Stomach (tissue), 8 donors: ENCODE measurements at regions not wholly inside any gene's neighbourhood (a gene's known extent, or its start where the extent isn't known, plus 50 kb on each side); places are given as distances from the start of the nearest gene placed in this dataset.

Experiments
- DNase-seq, 2 donors: peaks; one replicate each; pipeline versions ENCODE4 v3.0.0 to v3.0.0-alpha.2; 2013 to 2019
- H3K27ac ChIP-seq, 5 donors: fragments of 200-600 bp in 4 of 5; sonication (generic) in 4 of 5; one replicate each; pipeline ENCODE4 v1.5.1; 2013 to 2019; ENCODE audit warnings: mild to moderate bottlenecking in 1 of 5, moderate library complexity in 1 of 5
- H3K27me3 ChIP-seq, 3 donors: fragments of 200-600 bp; sonication (generic); one replicate each; pipeline ENCODE4 v1.5.1; 2017 to 2019; ENCODE audit warnings: mixed run types in 1 of 3
- H3K36me3 ChIP-seq, 4 donors: fragments of 200-600 bp; sonication (generic); 1 replicate in 3 of 4; 2 replicates in 1 of 4; pipeline ENCODE4 v1.5.1; 2016 to 2019
- H3K4me1 ChIP-seq, 4 donors: fragments of 200-600 bp; sonication (generic); one replicate each; pipeline ENCODE4 v1.5.1; 2016 to 2019
- H3K4me3 ChIP-seq, 4 donors: fragments of 200-600 bp; sonication (generic) in 3 of 4; one replicate each; pipeline ENCODE4 v1.5.1; 2016 to 2019; ENCODE audit warnings: mild to moderate bottlenecking in 1 of 4
- H3K9me3 ChIP-seq, 4 donors: fragments of 200-600 bp; sonication (generic); one replicate each; pipeline ENCODE4 v1.5.1; 2016 to 2019
- CTCF ChIP-seq, 7 experiments: fragments of 450-650 bp in 4 of 7; fragments of 200-600 bp in 3 of 7; sonication (generic) in 3 of 7; IDR thresholded peaks; one replicate each; pipeline ENCODE4 v1.5.1; 2016 to 2019; ENCODE audit warnings: antibody characterized with exemption in 7 of 7, control low read depth in 2 of 7, mild to moderate bottlenecking in 1 of 7
- EP300 ChIP-seq: sonication (generic); formaldehyde crosslinking; IDR thresholded peaks from one replicate; pipeline ENCODE4 v1.6.1; 2017; ENCODE audit warnings: antibody characterized with exemption
- POLR2A ChIP-seq, 4 donors: fragments of 450-650 bp; IDR thresholded peaks; one replicate each; pipeline ENCODE4 v1.6.1; 2016; ENCODE audit warnings: antibody characterized with exemption in 4 of 4, control low read depth in 2 of 4, mild to moderate bottlenecking in 1 of 4, moderate library complexity in 1 of 4
- POLR2AphosphoS5 ChIP-seq, 3 donors: sonication (generic); formaldehyde crosslinking; IDR thresholded peaks; one replicate each; pipeline ENCODE4 v1.6.1; 2016; ENCODE audit warnings: antibody characterized with exemption in 3 of 3
- WGBS, 5 donors: extraction: QIAGEN DNeasy Blood & Tissue Kit in 3 of 5; methylation state at CpG; one replicate each; pipeline versions ENCODE4 v1.1.5 to v1.1.7; 2013 to 2018; 5-methylcytosine and 5-hydroxymethylcytosine counted together
- intact Hi-C: fragments of 100-400 bp; cut with DNase I; formaldehyde crosslinking; loops from one replicate; pipeline ENCODE4 v1.15.1; 2023; ENCODE audit warnings: low total_unique reads
- donor health status: healthy with polysubstance abuse.
- donor health status: Bipolar disorder and iron deficiency.
- donor health status: healthy.

- Histone ChIP-seq H3K4me1 (no peaks in the 10 kb centered on the region), H3K27me3 (no peaks in the 10 kb centered on the region), H3K36me3 (no peaks in the 10 kb centered on the region), H3K27ac (no peak overlapping the region), H3K4me3 (no peak overlapping the region), H3K9me3 (peaks cover 0 to 4% (median 0%) of the 10 kb centered on the region in 4 donors)
- intact Hi-C loops = no loop called here
- no peak for DNase-seq
- no peak for TF ChIP-seq POLR2A (IDR thresholded peaks at IDR 0.05)
- no peak for TF ChIP-seq EP300
- TF ChIP-seq POLR2AphosphoS5 (IDR thresholded peaks at IDR 0.05) = no peak
- no peak for TF ChIP-seq CTCF (IDR thresholded peaks at IDR 0.05)
- WGBS, 5 donors = 75 to 93% (median 87%) methylated on average over 4 of the region's 4 CpGs
These were observed 2389.0 kb upstream of the AGA start for GRCh38 chr4:179831274-179831673.

- Histone ChIP-seq H3K9me3 (no peaks in the 10 kb centered on the region), H3K36me3 (no peaks in the 10 kb centered on the region), H3K27me3 (no peaks in the 10 kb centered on the region), H3K4me1 (no peaks in the 10 kb centered on the region), H3K27ac (no peak overlapping the region), H3K4me3 (no peak overlapping the region)
- intact Hi-C loops = no loop called here
- TF ChIP-seq EP300 (no peak), POLR2AphosphoS5 (IDR thresholded peaks at IDR 0.05) (no peak), CTCF (IDR thresholded peaks at IDR 0.05) (no peak), POLR2A (IDR thresholded peaks at IDR 0.05) (no peak)
- DNase-seq = peak in 1 of 2 donors; percentile 6
- WGBS, 5 donors = 69 to 78% (median 72%) methylated on average over 11 of the region's 11 CpGs
These were observed 2394.2 kb upstream of the AGA start for GRCh38 chr4:179836179-179837075.

- WGBS, 5 donors = 23 to 46% (median 36%) methylated on average over 3 of the region's 3 CpGs
- no peak for DNase-seq
- no peaks in the 10 kb centered on the region for H3K4me1 ChIP-seq
- no peak overlapping the region for H3K4me3 ChIP-seq
- H3K27ac ChIP-seq = no peak overlapping the region
- TF ChIP-seq CTCF (IDR thresholded peaks at IDR 0.05) = no peak
- no peak for TF ChIP-seq EP300
- no peaks in the 10 kb centered on the region for H3K27me3 ChIP-seq
- H3K9me3 ChIP-seq = no peaks in the 10 kb centered on the region
- intact Hi-C loops = no loop called here
- no peaks in the 10 kb centered on the region for H3K36me3 ChIP-seq
These were observed 2399.8 kb upstream of the TENM3 start for GRCh38 chr4:179843370-179843769.

- intact Hi-C loops = no loop called here
- 69 to 84% (median 81%) methylated on average over 3 of the region's 3 CpGs for WGBS, 5 donors
- Histone ChIP-seq H3K27ac (no peak overlapping the region), H3K9me3 (no peaks in the 10 kb centered on the region), H3K4me3 (no peak overlapping the region), H3K27me3 (no peaks in the 10 kb centered on the region), H3K4me1 (no peaks in the 10 kb centered on the region), H3K36me3 (no peaks in the 10 kb centered on the region)
- TF ChIP-seq POLR2AphosphoS5 (IDR thresholded peaks at IDR 0.05) (no peak), CTCF (IDR thresholded peaks at IDR 0.05) (no peak), EP300 (no peak), POLR2A (IDR thresholded peaks at IDR 0.05) (no peak)
- DNase-seq = no peak
These were observed 2387.7 kb upstream of the TENM3 start for GRCh38 chr4:179855469-179855868.
